ENCODE measurements at regions not wholly inside any gene's neighbourhood (a gene's known extent, or its start where the extent isn't known, plus 50 kb on each side); places are given as distances from the start of the nearest gene placed in this dataset.
"Not testable (repeated sequence)": the region's sequence is repeated elsewhere in the genome, so short reads cannot be mapped to it uniquely, and the experiment has no call there.

GRCh38 chr2:72078773-72079172 lies 68.9 kb downstream of the CYP26B1 start:
- Histone ChIP-seq H3K9ac (ENCODE audit: low read depth in 1 of 2, low read length in 2 of 2) (no peak overlapping the region), H3K36me3 (ENCODE audit: control insufficient read depth in 2 of 2, insufficient read depth in 2 of 2, low read length in 2 of 2) (no peaks in the 10 kb centered on the region), H3K27ac (ENCODE audit: low read depth in 2 of 2, low read length in 2 of 2) (no peak overlapping the region), H3K4me1 (ENCODE audit: control insufficient read depth in 2 of 2, insufficient read depth in 2 of 2, low read length in 2 of 2) (peaks cover 0 to 2% of the 10 kb centered on the region in 2 donors), H3K27me3 (ENCODE audit: control insufficient read depth in 2 of 2, insufficient read depth in 2 of 2, low read length in 2 of 2) (no peaks in the 10 kb centered on the region), H3K9me3 (ENCODE audit: control insufficient read depth in 2 of 2, low read length in 2 of 2) (no peaks in the 10 kb centered on the region), H3K4me3 (ENCODE audit: low read length in 2 of 2) (no peak overlapping the region)

DNA sequence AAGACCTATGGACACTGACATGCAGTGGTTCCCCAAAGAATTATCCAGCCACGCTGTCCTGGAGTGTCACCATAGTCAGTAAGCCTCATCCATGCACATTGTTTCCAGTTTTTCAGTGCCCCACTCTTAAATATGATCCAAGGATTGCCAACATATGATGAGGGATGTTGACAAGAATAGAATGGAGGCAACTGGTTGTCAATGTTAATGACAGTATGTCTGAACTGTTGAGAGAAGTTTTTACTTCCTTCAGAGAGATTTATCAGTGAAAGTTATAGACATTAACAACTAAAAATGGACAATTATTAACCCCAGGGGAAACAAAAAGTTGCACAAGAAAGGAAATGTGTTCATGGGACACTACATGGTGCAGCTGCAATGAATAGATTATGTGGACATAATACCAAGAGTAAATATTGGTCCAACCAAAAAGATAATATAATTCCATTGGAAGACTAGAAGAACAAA lies 69.9 kb downstream of the CYP26B1 start:
- Histone ChIP-seq H3K4me3 (ENCODE audit: low read length in 2 of 2) (no peak overlapping the region), H3K27me3 (ENCODE audit: control insufficient read depth in 2 of 2, insufficient read depth in 2 of 2, low read length in 2 of 2) (no peaks in the 10 kb centered on the region), H3K36me3 (ENCODE audit: control insufficient read depth in 2 of 2, insufficient read depth in 2 of 2, low read length in 2 of 2) (no peaks in the 10 kb centered on the region), H3K4me1 (ENCODE audit: control insufficient read depth in 2 of 2, insufficient read depth in 2 of 2, low read length in 2 of 2) (no peaks in the 10 kb centered on the region), H3K27ac (ENCODE audit: low read depth in 2 of 2, low read length in 2 of 2) (no peak overlapping the region), H3K9me3 (ENCODE audit: control insufficient read depth in 2 of 2, low read length in 2 of 2) (no peaks in the 10 kb centered on the region), H3K9ac (ENCODE audit: low read depth in 1 of 2, low read length in 2 of 2) (no peak overlapping the region)

GRCh38 chr2:72073373-72073772 lies 74.3 kb downstream of the CYP26B1 start:
- not testable (repeated sequence) for H3K4me1 ChIP-seq (ENCODE audit: control insufficient read depth in 2 of 2, insufficient read depth in 2 of 2, low read length in 2 of 2); H3K27ac ChIP-seq (ENCODE audit: low read depth in 2 of 2, low read length in 2 of 2); H3K4me3 ChIP-seq (ENCODE audit: low read length in 2 of 2); H3K9me3 ChIP-seq (ENCODE audit: control insufficient read depth in 2 of 2, low read length in 2 of 2); H3K36me3 ChIP-seq (ENCODE audit: control insufficient read depth in 2 of 2, insufficient read depth in 2 of 2, low read length in 2 of 2); H3K9ac ChIP-seq (ENCODE audit: low read depth in 1 of 2, low read length in 2 of 2); H3K27me3 ChIP-seq (ENCODE audit: control insufficient read depth in 2 of 2, insufficient read depth in 2 of 2, low read length in 2 of 2)

DNA sequence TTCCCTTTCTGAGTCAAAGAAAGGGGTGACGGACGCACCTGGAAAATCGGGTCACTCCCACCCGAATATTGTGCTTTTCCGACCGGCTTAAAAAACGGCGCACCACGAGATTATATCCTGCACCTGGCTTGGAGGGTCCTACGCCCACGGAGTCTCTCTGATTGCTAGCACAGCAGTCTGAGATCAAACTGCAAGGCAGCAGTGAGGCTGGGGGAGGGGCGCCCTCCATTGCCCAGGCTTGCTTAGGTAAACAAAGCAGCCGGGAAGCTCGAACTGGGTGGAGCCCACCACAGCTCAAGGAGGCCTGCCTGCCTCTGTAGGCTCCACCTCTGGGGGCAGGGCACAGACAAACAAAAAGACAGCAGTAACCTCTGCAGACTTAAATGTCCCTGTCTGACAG lies 83.5 kb downstream of the CYP26B1 start:
- H3K36me3 ChIP-seq (ENCODE audit: control insufficient read depth in 2 of 2, insufficient read depth in 2 of 2, low read length in 2 of 2); H3K27ac ChIP-seq (ENCODE audit: low read depth in 2 of 2, low read length in 2 of 2); H3K4me1 ChIP-seq (ENCODE audit: control insufficient read depth in 2 of 2, insufficient read depth in 2 of 2, low read length in 2 of 2); H3K9me3 ChIP-seq (ENCODE audit: control insufficient read depth in 2 of 2, low read length in 2 of 2); H3K27me3 ChIP-seq (ENCODE audit: control insufficient read depth in 2 of 2, insufficient read depth in 2 of 2, low read length in 2 of 2); H3K4me3 ChIP-seq (ENCODE audit: low read length in 2 of 2); H3K9ac ChIP-seq (ENCODE audit: low read depth in 1 of 2, low read length in 2 of 2): not testable (repeated sequence)

DNA sequence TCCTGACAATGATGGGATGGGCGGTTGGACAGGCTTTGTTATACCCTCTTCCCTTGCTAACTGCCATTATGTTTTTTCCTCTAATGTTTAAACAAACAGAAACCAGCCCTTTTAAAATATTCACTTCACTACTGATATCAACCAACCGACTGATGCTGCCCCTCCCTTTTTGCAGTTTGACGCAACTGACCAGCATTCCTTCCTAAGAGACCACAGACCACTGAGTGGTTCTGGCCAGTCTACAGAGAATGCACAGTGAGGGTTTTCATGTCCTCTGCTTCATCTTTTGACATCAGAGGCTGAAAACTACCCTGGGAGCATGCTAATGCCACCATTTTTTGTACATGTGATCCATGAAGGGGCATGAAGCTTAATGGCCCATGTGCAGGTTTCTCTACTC lies 85.3 kb downstream of the CYP26B1 start:
- Histone ChIP-seq H3K4me1 (ENCODE audit: control insufficient read depth in 2 of 2, insufficient read depth in 2 of 2, low read length in 2 of 2) (no peaks in the 10 kb centered on the region), H3K27ac (ENCODE audit: low read depth in 2 of 2, low read length in 2 of 2) (no peak overlapping the region), H3K27me3 (ENCODE audit: control insufficient read depth in 2 of 2, insufficient read depth in 2 of 2, low read length in 2 of 2) (no peaks in the 10 kb centered on the region), H3K36me3 (ENCODE audit: control insufficient read depth in 2 of 2, insufficient read depth in 2 of 2, low read length in 2 of 2) (no peaks in the 10 kb centered on the region), H3K9ac (ENCODE audit: low read depth in 1 of 2, low read length in 2 of 2) (no peak overlapping the region), H3K9me3 (ENCODE audit: control insufficient read depth in 2 of 2, low read length in 2 of 2) (no peaks in the 10 kb centered on the region), H3K4me3 (ENCODE audit: low read length in 2 of 2) (no peak overlapping the region)

DNA sequence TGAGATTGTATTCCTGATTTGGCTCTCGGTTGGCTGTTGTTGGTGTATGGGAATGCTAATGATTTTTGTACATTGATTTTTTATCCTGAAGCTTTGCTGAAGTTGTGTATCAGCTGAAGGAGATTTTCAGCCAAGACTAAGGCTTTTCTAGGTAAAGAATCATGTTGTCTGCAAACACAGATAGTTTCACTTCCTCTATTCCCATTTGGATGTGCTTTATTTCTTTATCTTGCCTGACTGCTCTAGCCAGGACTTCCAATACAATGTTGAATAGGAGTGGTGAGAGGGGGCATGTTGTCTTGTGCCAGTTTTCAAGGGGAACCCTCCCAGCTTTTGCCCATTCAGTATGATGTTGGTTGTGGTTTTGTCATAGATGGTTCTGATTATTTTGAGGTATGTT lies 90.4 kb downstream of the CYP26B1 start:
- Histone ChIP-seq H3K4me3 (ENCODE audit: low read length in 2 of 2) (no peak overlapping the region), H3K27me3 (ENCODE audit: control insufficient read depth in 2 of 2, insufficient read depth in 2 of 2, low read length in 2 of 2) (no peaks in the 10 kb centered on the region), H3K27ac (ENCODE audit: low read depth in 2 of 2, low read length in 2 of 2) (no peak overlapping the region), H3K36me3 (ENCODE audit: control insufficient read depth in 2 of 2, insufficient read depth in 2 of 2, low read length in 2 of 2) (no peaks in the 10 kb centered on the region), H3K4me1 (ENCODE audit: control insufficient read depth in 2 of 2, insufficient read depth in 2 of 2, low read length in 2 of 2) (no peaks in the 10 kb centered on the region), H3K9me3 (ENCODE audit: control insufficient read depth in 2 of 2, low read length in 2 of 2) (no peaks in the 10 kb centered on the region), H3K9ac (ENCODE audit: low read depth in 1 of 2, low read length in 2 of 2) (no peak overlapping the region)

GRCh38 chr2:72051971-72052505 lies 95.6 kb downstream of the CYP26B1 start:
- no peak overlapping the region for H3K27ac ChIP-seq (ENCODE audit: low read depth in 2 of 2, low read length in 2 of 2)
- H3K36me3 ChIP-seq (ENCODE audit: control insufficient read depth in 2 of 2, insufficient read depth in 2 of 2, low read length in 2 of 2), result no peaks in the 10 kb centered on the region
- no peaks in the 10 kb centered on the region for H3K9me3 ChIP-seq (ENCODE audit: control insufficient read depth in 2 of 2, low read length in 2 of 2)
- no peaks in the 10 kb centered on the region for H3K27me3 ChIP-seq (ENCODE audit: control insufficient read depth in 2 of 2, insufficient read depth in 2 of 2, low read length in 2 of 2)
- H3K4me3 ChIP-seq (ENCODE audit: low read length in 2 of 2), result no peak overlapping the region
- no peaks in the 10 kb centered on the region for H3K4me1 ChIP-seq (ENCODE audit: control insufficient read depth in 2 of 2, insufficient read depth in 2 of 2, low read length in 2 of 2)
- no peak overlapping the region for H3K9ac ChIP-seq (ENCODE audit: low read depth in 1 of 2, low read length in 2 of 2)

DNA sequence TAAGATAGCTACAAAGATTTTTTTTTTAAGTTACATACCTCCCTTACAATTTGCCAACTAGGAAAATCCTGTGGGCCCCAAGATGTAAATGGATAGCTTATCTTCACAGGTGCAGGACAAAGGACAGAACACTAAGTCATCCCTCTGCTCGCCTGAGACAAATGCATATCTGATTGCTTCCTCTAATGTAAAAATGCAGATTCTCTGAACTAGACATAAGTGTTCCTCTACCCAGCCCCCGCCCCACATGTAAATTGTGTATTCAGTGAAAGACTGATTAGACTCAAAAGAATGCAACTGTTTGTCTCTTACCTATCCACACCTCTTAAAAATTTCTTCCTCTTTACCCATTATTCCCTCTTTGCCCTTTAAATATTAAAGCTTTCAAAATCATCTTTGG lies 96.5 kb downstream of the CYP26B1 start:
- no peak overlapping the region for H3K9ac ChIP-seq (ENCODE audit: low read depth in 1 of 2, low read length in 2 of 2)
- H3K4me1 ChIP-seq (ENCODE audit: control insufficient read depth in 2 of 2, insufficient read depth in 2 of 2, low read length in 2 of 2), result no peaks in the 10 kb centered on the region
- H3K9me3 ChIP-seq (ENCODE audit: control insufficient read depth in 2 of 2, low read length in 2 of 2), result no peaks in the 10 kb centered on the region
- no peak overlapping the region for H3K27ac ChIP-seq (ENCODE audit: low read depth in 2 of 2, low read length in 2 of 2)
- H3K27me3 ChIP-seq (ENCODE audit: control insufficient read depth in 2 of 2, insufficient read depth in 2 of 2, low read length in 2 of 2), result no peaks in the 10 kb centered on the region
- H3K4me3 ChIP-seq (ENCODE audit: low read length in 2 of 2), result no peak overlapping the region
- no peaks in the 10 kb centered on the region for H3K36me3 ChIP-seq (ENCODE audit: control insufficient read depth in 2 of 2, insufficient read depth in 2 of 2, low read length in 2 of 2)

- H3K9ac ChIP-seq (ENCODE audit: low read depth in 1 of 2, low read length in 2 of 2), result no peak overlapping the region
- H3K4me3 ChIP-seq (ENCODE audit: low read length in 2 of 2), result no peak overlapping the region
- H3K36me3 ChIP-seq (ENCODE audit: control insufficient read depth in 2 of 2, insufficient read depth in 2 of 2, low read length in 2 of 2), result no peaks in the 10 kb centered on the region
- H3K9me3 ChIP-seq (ENCODE audit: control insufficient read depth in 2 of 2, low read length in 2 of 2), result no peaks in the 10 kb centered on the region
- H3K4me1 ChIP-seq (ENCODE audit: control insufficient read depth in 2 of 2, insufficient read depth in 2 of 2, low read length in 2 of 2), result no peaks in the 10 kb centered on the region
- no peak overlapping the region for H3K27ac ChIP-seq (ENCODE audit: low read depth in 2 of 2, low read length in 2 of 2)
- no peaks in the 10 kb centered on the region for H3K27me3 ChIP-seq (ENCODE audit: control insufficient read depth in 2 of 2, insufficient read depth in 2 of 2, low read length in 2 of 2)
Measured at GRCh38 chr2:72050734-72051133, 96.9 kb downstream of the CYP26B1 start.

DNA sequence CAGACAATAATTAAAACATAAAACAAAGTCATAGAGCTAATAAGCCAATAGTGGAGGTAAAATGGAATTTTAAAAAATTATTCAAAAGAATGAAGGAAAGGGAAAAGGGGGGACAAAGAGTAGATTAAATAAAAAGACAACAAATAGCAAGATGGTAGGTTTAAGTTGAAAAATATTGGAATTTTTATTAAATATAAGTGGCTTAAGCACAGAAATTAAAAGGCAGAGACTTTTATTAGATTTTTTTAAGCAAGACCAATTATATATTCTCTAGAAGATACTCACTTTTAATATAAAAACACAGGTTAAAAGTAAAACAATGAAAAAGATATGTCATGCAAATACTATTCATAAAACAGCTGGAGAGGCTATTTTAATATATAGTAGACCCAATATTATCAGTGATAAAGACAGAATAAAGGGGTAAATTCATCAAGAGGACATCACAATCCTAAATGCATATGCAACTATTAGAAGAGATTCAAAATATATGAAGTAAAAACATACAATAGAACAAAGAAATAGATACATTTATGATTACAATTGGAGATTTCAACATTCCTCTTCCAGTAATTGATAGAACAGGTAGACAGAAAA lies 98.7 kb downstream of the CYP26B1 start:
- no peaks in the 10 kb centered on the region for H3K36me3 ChIP-seq (ENCODE audit: control insufficient read depth in 2 of 2, insufficient read depth in 2 of 2, low read length in 2 of 2)
- H3K4me1 ChIP-seq (ENCODE audit: control insufficient read depth in 2 of 2, insufficient read depth in 2 of 2, low read length in 2 of 2), result no peaks in the 10 kb centered on the region
- no peak overlapping the region for H3K4me3 ChIP-seq (ENCODE audit: low read length in 2 of 2)
- no peak overlapping the region for H3K27ac ChIP-seq (ENCODE audit: low read depth in 2 of 2, low read length in 2 of 2)
- no peak overlapping the region for H3K9ac ChIP-seq (ENCODE audit: low read depth in 1 of 2, low read length in 2 of 2)
- no peaks in the 10 kb centered on the region for H3K27me3 ChIP-seq (ENCODE audit: control insufficient read depth in 2 of 2, insufficient read depth in 2 of 2, low read length in 2 of 2)
- H3K9me3 ChIP-seq (ENCODE audit: control insufficient read depth in 2 of 2, low read length in 2 of 2), result no peaks in the 10 kb centered on the region

- Histone ChIP-seq H3K27me3 (ENCODE audit: control insufficient read depth in 2 of 2, insufficient read depth in 2 of 2, low read length in 2 of 2) (no peaks in the 10 kb centered on the region), H3K27ac (ENCODE audit: low read depth in 2 of 2, low read length in 2 of 2) (no peak overlapping the region), H3K4me3 (ENCODE audit: low read length in 2 of 2) (no peak overlapping the region), H3K9ac (ENCODE audit: low read depth in 1 of 2, low read length in 2 of 2) (no peak overlapping the region), H3K4me1 (ENCODE audit: control insufficient read depth in 2 of 2, insufficient read depth in 2 of 2, low read length in 2 of 2) (no peaks in the 10 kb centered on the region), H3K36me3 (ENCODE audit: control insufficient read depth in 2 of 2, insufficient read depth in 2 of 2, low read length in 2 of 2) (no peaks in the 10 kb centered on the region), H3K9me3 (ENCODE audit: control insufficient read depth in 2 of 2, low read length in 2 of 2) (no peaks in the 10 kb centered on the region)
Measured at GRCh38 chr2:72043985-72044384, 103.7 kb downstream of the CYP26B1 start.

All from mucosa of rectum (tissue), 2 donors.